ENCODE measurements at regions not wholly inside any gene's neighbourhood (a gene's known extent, or its start where the extent isn't known, plus 50 kb on each side); places are given as distances from the start of the nearest gene placed in this dataset.
A peak's percentile ranks its signal among the peaks of the same experiment; 100 is the strongest.

- TF ChIP-seq POLR2A (IDR thresholded peaks at IDR 0.05; ENCODE audit: low read depth, low read length) = no peak
- 0 out of 2 replicates have a peak, but pooled peaks have one; percentile 32 for TF ChIP-seq TAF1 (IDR thresholded peaks at IDR 0.05; ENCODE audit: low read depth, low read length)
- DNase-seq (ENCODE audit: insufficient read length, low spot score) (no peak), FAIRE-seq (peak; percentile 77)
These were observed 103.5 kb upstream of the TRIB2 start for GRCh38 chr2:12613137-12613835.

- no peak for TF ChIP-seq POLR2A (IDR thresholded peaks at IDR 0.05; ENCODE audit: low read depth, low read length)
- TF ChIP-seq TAF1 (IDR thresholded peaks at IDR 0.05; ENCODE audit: low read depth, low read length) = no peak
- TF ChIP-seq POU2F2 (IDR thresholded peaks at IDR 0.05; ENCODE audit: low read depth, low read length) = no peak
- TF ChIP-seq SPI1 (IDR thresholded peaks at IDR 0.05; ENCODE audit: low read depth, low read length) = no peak
- no peak for TF ChIP-seq PAX5 (IDR thresholded peaks at IDR 0.05; ENCODE audit: insufficient read depth, low read length, severe bottlenecking)
- TF ChIP-seq POLR2AphosphoS5 (IDR thresholded peaks at IDR 0.05; ENCODE audit: low read depth, low read length) = no peak
- no peak for FAIRE-seq
- no peak for DNase-seq (ENCODE audit: insufficient read length, low spot score)
These were observed 101.2 kb upstream of the TRIB2 start for GRCh38 chr2:12615509-12615908.

DNA sequence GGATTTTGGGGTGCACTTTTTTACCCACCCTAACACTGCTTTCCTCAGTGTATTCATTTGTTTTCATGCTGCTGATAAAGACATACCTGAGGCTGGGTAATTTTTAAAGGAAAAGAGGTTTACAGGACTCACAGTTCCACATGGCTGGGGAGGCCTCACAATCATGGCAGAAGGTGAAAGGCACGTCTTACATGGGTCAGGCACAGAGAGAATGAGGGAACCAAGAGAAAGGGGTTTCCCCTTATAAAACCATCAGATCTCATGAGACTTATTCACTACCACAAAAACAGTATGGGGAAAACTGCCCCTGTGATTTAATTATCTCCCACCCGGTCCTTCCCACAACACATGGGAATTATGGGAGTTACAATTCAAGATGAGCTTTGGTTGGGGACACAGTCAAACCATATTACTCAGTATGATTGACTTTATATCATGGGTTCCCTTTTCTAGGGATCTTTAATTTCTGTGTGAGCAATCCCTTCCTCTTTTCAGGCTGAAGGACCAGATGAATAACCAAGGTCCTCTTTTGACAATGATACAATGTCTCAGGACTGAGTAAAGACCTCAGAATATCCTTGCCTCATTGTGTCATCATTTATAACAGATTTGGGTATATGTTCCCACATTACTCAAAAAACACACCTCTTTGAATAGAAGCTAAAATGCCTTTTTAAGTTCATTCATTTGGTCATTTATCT lies 100.1 kb upstream of the TRIB2 start:
- no peak for FAIRE-seq
- DNase-seq (ENCODE audit: insufficient read length, low spot score) = no peak
- no peak for TF ChIP-seq TAF1 (IDR thresholded peaks at IDR 0.05; ENCODE audit: low read depth, low read length)
- no peak for TF ChIP-seq POU2F2 (IDR thresholded peaks at IDR 0.05; ENCODE audit: low read depth, low read length)
- peak; percentile 51 for TF ChIP-seq SPI1 (IDR thresholded peaks at IDR 0.05; ENCODE audit: low read depth, low read length)

- DNase-seq (ENCODE audit: insufficient read length, low spot score) = no peak
- FAIRE-seq = no peak
- TF ChIP-seq POLR2AphosphoS5 (IDR thresholded peaks at IDR 0.05; ENCODE audit: low read depth, low read length) (no peak), POU2F2 (IDR thresholded peaks at IDR 0.05; ENCODE audit: low read depth, low read length) (no peak), SPI1 (IDR thresholded peaks at IDR 0.05; ENCODE audit: low read depth, low read length) (peak; percentile 92)
These were observed 99.4 kb upstream of the TRIB2 start for GRCh38 chr2:12617366-12617765.

- DNase-seq (ENCODE audit: insufficient read length, low spot score) (no peak), FAIRE-seq (no peak)
- no peak for TF ChIP-seq SPI1 (IDR thresholded peaks at IDR 0.05; ENCODE audit: low read depth, low read length)
- TF ChIP-seq POLR2AphosphoS5 (IDR thresholded peaks at IDR 0.05; ENCODE audit: low read depth, low read length) = no peak
- no peak for TF ChIP-seq TAF1 (IDR thresholded peaks at IDR 0.05; ENCODE audit: low read depth, low read length)
- no peak for TF ChIP-seq POU2F2 (IDR thresholded peaks at IDR 0.05; ENCODE audit: low read depth, low read length)
- no peak for TF ChIP-seq PAX5 (IDR thresholded peaks at IDR 0.05; ENCODE audit: insufficient read depth, low read length, severe bottlenecking)
- TF ChIP-seq POLR2A (IDR thresholded peaks at IDR 0.05; ENCODE audit: low read depth, low read length) = no peak
These were observed 98.9 kb upstream of the TRIB2 start for GRCh38 chr2:12617853-12618252.

GRCh38 chr2:12618576-12618975 lies 98.2 kb upstream of the TRIB2 start:
- DNase-seq (ENCODE audit: insufficient read length, low spot score) = no peak
- no peak for FAIRE-seq
- TF ChIP-seq POLR2AphosphoS5 (IDR thresholded peaks at IDR 0.05; ENCODE audit: low read depth, low read length) (no peak), TAF1 (IDR thresholded peaks at IDR 0.05; ENCODE audit: low read depth, low read length) (no peak), POLR2A (IDR thresholded peaks at IDR 0.05; ENCODE audit: low read depth, low read length) (no peak), POU2F2 (IDR thresholded peaks at IDR 0.05; ENCODE audit: low read depth, low read length) (no peak), SPI1 (IDR thresholded peaks at IDR 0.05; ENCODE audit: low read depth, low read length) (no peak), PAX5 (IDR thresholded peaks at IDR 0.05; ENCODE audit: insufficient read depth, low read length, severe bottlenecking) (no peak)

GRCh38 chr2:12619975-12620374 lies 96.8 kb upstream of the TRIB2 start:
- DNase-seq (ENCODE audit: insufficient read length, low spot score) (no peak), FAIRE-seq (no peak)
- TF ChIP-seq POLR2AphosphoS5 (IDR thresholded peaks at IDR 0.05; ENCODE audit: low read depth, low read length) (no peak), POLR2A (IDR thresholded peaks at IDR 0.05; ENCODE audit: low read depth, low read length) (no peak), TAF1 (IDR thresholded peaks at IDR 0.05; ENCODE audit: low read depth, low read length) (no peak), POU2F2 (IDR thresholded peaks at IDR 0.05; ENCODE audit: low read depth, low read length) (no peak), PAX5 (IDR thresholded peaks at IDR 0.05; ENCODE audit: insufficient read depth, low read length, severe bottlenecking) (no peak), SPI1 (IDR thresholded peaks at IDR 0.05; ENCODE audit: low read depth, low read length) (no peak)

- FAIRE-seq = no peak
- TF ChIP-seq POLR2A (IDR thresholded peaks at IDR 0.05; ENCODE audit: low read depth, low read length) = no peak
- TF ChIP-seq TAF1 (IDR thresholded peaks at IDR 0.05; ENCODE audit: low read depth, low read length) = no peak
- no peak for TF ChIP-seq SPI1 (IDR thresholded peaks at IDR 0.05; ENCODE audit: low read depth, low read length)
- TF ChIP-seq POLR2AphosphoS5 (IDR thresholded peaks at IDR 0.05; ENCODE audit: low read depth, low read length) = no peak
- no peak for TF ChIP-seq PAX5 (IDR thresholded peaks at IDR 0.05; ENCODE audit: insufficient read depth, low read length, severe bottlenecking)
- TF ChIP-seq POU2F2 (IDR thresholded peaks at IDR 0.05; ENCODE audit: low read depth, low read length) = no peak
- no peak for DNase-seq (ENCODE audit: insufficient read length, low spot score)
These were observed 96.0 kb upstream of the TRIB2 start for GRCh38 chr2:12620759-12621158.

- FAIRE-seq = no peak
- DNase-seq (ENCODE audit: insufficient read length, low spot score) = no peak
These were observed 93.7 kb upstream of the TRIB2 start for GRCh38 chr2:12623051-12623450.

DNA sequence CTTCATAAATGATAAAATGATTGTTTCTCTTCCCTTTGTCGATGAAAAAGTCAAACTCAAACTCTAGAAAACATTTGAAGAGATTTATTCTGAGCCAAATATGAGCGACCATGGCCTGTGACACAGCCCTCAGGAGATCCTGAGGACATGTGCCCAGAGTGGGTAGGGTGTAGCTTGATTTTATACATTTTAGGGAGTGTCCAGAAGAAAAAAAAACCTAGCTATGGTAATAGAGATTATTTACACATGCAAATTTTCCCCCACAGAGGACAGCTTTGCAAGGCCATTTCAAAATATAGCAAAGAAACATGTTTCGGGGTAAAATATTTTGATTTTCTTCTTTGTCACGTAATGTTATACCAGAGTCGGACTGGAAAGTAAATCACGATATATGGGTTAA lies 92.4 kb upstream of the TRIB2 start:
- DNase-seq (ENCODE audit: insufficient read length, low spot score) = no peak
- no peak for FAIRE-seq
- TF ChIP-seq POLR2AphosphoS5 (IDR thresholded peaks at IDR 0.05; ENCODE audit: low read depth, low read length) (no peak), POU2F2 (IDR thresholded peaks at IDR 0.05; ENCODE audit: low read depth, low read length) (no peak), PAX5 (IDR thresholded peaks at IDR 0.05; ENCODE audit: insufficient read depth, low read length, severe bottlenecking) (no peak), POLR2A (IDR thresholded peaks at IDR 0.05; ENCODE audit: low read depth, low read length) (no peak), TAF1 (IDR thresholded peaks at IDR 0.05; ENCODE audit: low read depth, low read length) (no peak), SPI1 (IDR thresholded peaks at IDR 0.05; ENCODE audit: low read depth, low read length) (no peak)

More at GRCh38 chr2:12623051-12623450, 93.7 kb upstream of the TRIB2 start:
- TF ChIP-seq POLR2AphosphoS5 (IDR thresholded peaks at IDR 0.05; ENCODE audit: low read depth, low read length) (no peak), POLR2A (IDR thresholded peaks at IDR 0.05; ENCODE audit: low read depth, low read length) (no peak), POU2F2 (IDR thresholded peaks at IDR 0.05; ENCODE audit: low read depth, low read length) (no peak), TAF1 (IDR thresholded peaks at IDR 0.05; ENCODE audit: low read depth, low read length) (no peak), PAX5 (IDR thresholded peaks at IDR 0.05; ENCODE audit: insufficient read depth, low read length, severe bottlenecking) (no peak), SPI1 (IDR thresholded peaks at IDR 0.05; ENCODE audit: low read depth, low read length) (no peak)
